HUES48 (cell line): ENCODE measurements at regions not wholly inside any gene's neighbourhood (a gene's known extent, or its start where the extent isn't known, plus 50 kb on each side); places are given as distances from the start of the nearest gene placed in this dataset.

ENCODE experiments used
- H3K27ac ChIP-seq: one replicate; pipeline ENCODE4 v1.7.0; 2013; ENCODE audit warnings: low read depth, low read length, inconsistent platforms
- H3K27me3 ChIP-seq: 2 replicates; pipeline ENCODE4 v1.6.1; 2013; ENCODE audit warnings: mild to moderate bottlenecking, low read length; ENCODE audit not compliant: control insufficient read depth, insufficient read depth
- H3K36me3 ChIP-seq: 2 replicates; pipeline ENCODE4 v1.6.1; 2013; ENCODE audit warnings: low read length; ENCODE audit not compliant: control insufficient read depth, insufficient read depth
- H3K4me1 ChIP-seq: 2 replicates; pipeline ENCODE4 v1.6.1; 2013; ENCODE audit warnings: mild to moderate bottlenecking, low read length; ENCODE audit not compliant: control insufficient read depth, insufficient read depth
- H3K4me3 ChIP-seq: 2 replicates; pipeline ENCODE4 v1.5.1; 2013; ENCODE audit warnings: mild to moderate bottlenecking, low read depth, low read length
- H3K9ac ChIP-seq: 2 replicates; pipeline ENCODE4 v1.6.1; 2013; ENCODE audit warnings: mild to moderate bottlenecking, low read depth, low read length, moderate library complexity
- H3K9me3 ChIP-seq: 2 replicates; pipeline ENCODE4 v1.6.1; 2013; ENCODE audit warnings: low read length; ENCODE audit not compliant: control insufficient read depth, insufficient read depth

DNA sequence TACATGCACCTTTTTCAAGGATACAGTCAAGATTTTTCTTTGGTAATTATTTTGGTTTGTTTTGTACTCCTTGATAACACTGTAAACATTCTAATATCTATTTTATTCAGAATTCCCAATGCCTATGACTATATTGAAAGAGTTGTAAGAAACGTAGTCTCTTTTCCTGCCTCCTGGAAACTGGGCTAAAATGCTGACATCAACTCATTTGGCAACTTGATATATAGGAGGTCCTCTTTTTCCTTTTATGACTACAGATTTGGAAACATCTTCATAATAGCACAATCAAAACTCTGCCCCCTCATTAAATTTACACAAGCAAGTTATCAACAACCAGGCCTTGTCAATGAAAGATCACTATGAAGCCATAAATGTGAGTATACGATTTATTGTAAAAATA is 422.3 kb upstream of the PCDH15 start:
- no peak overlapping the region for H3K27ac ChIP-seq
- H3K4me3 ChIP-seq = no peak overlapping the region
- H3K36me3 ChIP-seq = no peaks in the 10 kb centered on the region
- no peak overlapping the region for H3K9ac ChIP-seq
- H3K27me3 ChIP-seq = no peaks in the 10 kb centered on the region
- H3K4me1 ChIP-seq = no peaks in the 10 kb centered on the region
- H3K9me3 ChIP-seq = no peaks in the 10 kb centered on the region

DNA sequence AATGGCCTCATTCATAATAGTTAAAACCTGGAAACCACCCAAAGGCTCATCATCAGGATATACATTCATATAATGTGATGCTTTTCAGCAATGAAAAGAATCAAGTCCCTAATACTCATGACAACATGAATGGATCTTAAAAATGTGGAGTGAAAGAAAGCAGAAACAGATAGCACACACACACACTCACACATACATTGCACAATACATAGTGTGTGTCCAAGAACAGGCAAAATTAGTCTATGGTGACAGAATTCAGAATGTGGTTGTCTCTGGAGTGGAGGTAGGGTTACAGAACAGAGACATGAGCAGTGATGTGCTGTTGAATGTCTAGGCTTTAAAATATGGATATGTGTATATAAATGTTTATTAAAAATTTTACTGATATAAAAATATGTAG is 419.9 kb upstream of the PCDH15 start:
- H3K4me3 ChIP-seq = no peak overlapping the region
- H3K9ac ChIP-seq = no peak overlapping the region
- no peak overlapping the region for H3K27ac ChIP-seq
- H3K27me3 ChIP-seq = no peaks in the 10 kb centered on the region
- no peaks in the 10 kb centered on the region for H3K9me3 ChIP-seq
- no peaks in the 10 kb centered on the region for H3K36me3 ChIP-seq
- no peaks in the 10 kb centered on the region for H3K4me1 ChIP-seq

DNA sequence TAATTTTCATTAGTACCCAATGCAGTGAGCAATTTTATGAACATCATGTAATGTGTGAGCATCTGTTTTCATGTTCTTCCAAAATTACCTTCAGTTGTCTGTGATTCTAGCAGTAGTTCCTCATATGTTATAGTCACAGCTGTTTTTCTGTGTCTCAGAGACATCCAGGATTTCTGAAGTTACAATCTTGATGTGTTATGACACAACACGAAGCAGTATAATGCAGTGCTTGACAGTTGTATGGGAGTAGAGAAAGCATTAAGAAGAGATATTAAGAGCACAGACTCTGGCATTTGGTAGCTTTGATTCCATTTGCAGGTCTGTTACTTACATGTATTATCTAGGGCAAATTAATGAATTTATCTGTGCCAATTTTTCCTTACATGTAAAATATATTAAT is 414.7 kb upstream of the PCDH15 start:
- H3K4me3 ChIP-seq = no peak overlapping the region
- H3K9ac ChIP-seq = no peak overlapping the region
- no peaks in the 10 kb centered on the region for H3K9me3 ChIP-seq
- H3K4me1 ChIP-seq = no peaks in the 10 kb centered on the region
- no peaks in the 10 kb centered on the region for H3K36me3 ChIP-seq
- H3K27ac ChIP-seq = no peak overlapping the region
- H3K27me3 ChIP-seq = no peaks in the 10 kb centered on the region

DNA sequence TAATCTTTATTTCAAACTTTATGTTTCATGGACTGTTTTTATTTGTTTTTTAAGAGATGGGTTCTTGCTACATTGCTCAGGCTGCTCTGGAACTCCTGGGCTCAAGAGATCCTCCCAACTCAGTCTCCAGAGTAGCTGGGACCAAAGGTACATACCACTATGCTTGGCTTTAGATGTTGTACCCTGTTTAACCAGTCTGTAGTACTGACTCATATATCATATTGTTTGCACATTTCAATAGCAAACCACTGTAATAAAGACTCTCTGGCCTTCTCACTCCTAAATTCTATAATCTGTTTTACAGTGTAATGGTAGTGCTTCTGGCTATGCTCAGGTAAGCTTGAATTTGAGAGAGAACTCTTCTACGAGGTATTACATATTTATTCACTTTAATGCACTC is 413.6 kb upstream of the PCDH15 start:
- no peaks in the 10 kb centered on the region for H3K9me3 ChIP-seq
- H3K4me1 ChIP-seq = no peaks in the 10 kb centered on the region
- no peak overlapping the region for H3K9ac ChIP-seq
- H3K36me3 ChIP-seq = no peaks in the 10 kb centered on the region
- no peaks in the 10 kb centered on the region for H3K27me3 ChIP-seq
- no peak overlapping the region for H3K27ac ChIP-seq
- no peak overlapping the region for H3K4me3 ChIP-seq

- H3K27ac ChIP-seq = no peak overlapping the region
- no peak overlapping the region for H3K4me3 ChIP-seq
- no peaks in the 10 kb centered on the region for H3K36me3 ChIP-seq
- H3K27me3 ChIP-seq = no peaks in the 10 kb centered on the region
- H3K4me1 ChIP-seq = no peaks in the 10 kb centered on the region
- H3K9ac ChIP-seq = no peak overlapping the region
- no peaks in the 10 kb centered on the region for H3K9me3 ChIP-seq
Measured at GRCh38 chr10:55212051-55212450, 411.0 kb upstream of the PCDH15 start.

DNA sequence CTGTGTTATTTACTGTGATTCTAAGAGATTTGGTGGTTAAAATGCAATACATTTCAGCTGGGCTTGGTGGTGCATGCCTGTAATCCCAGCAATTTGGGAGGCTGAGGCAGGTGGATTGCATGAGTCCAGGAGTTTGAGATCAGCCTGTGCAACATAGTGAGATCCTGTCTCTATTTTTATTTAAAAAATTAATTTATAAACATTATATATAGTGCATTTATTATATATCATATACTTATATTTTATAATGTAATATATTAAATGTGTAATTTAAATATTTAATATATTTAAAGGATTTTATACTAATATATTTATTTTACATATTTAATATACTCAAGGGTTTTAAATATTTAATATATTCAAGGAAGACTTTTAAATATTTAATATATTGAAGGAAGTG is 402.8 kb upstream of the PCDH15 start:
- no peaks in the 10 kb centered on the region; the same call in 1 of the 2 replicates for H3K9me3 ChIP-seq
- H3K27me3 ChIP-seq = no peaks in the 10 kb centered on the region
- no peaks in the 10 kb centered on the region for H3K4me1 ChIP-seq
- no peak overlapping the region for H3K9ac ChIP-seq
- no peaks in the 10 kb centered on the region for H3K36me3 ChIP-seq
- no peak overlapping the region for H3K4me3 ChIP-seq
- H3K27ac ChIP-seq = no peak overlapping the region

- no peaks in the 10 kb centered on the region; the same call in 1 of the 2 replicates for H3K9me3 ChIP-seq
- no peaks in the 10 kb centered on the region for H3K36me3 ChIP-seq
- H3K27ac ChIP-seq = no peak overlapping the region
- no peaks in the 10 kb centered on the region for H3K4me1 ChIP-seq
- no peaks in the 10 kb centered on the region for H3K27me3 ChIP-seq
- no peak overlapping the region for H3K9ac ChIP-seq
- H3K4me3 ChIP-seq = no peak overlapping the region
Measured at GRCh38 chr10:55203319-55203718, 402.3 kb upstream of the PCDH15 start.

DNA sequence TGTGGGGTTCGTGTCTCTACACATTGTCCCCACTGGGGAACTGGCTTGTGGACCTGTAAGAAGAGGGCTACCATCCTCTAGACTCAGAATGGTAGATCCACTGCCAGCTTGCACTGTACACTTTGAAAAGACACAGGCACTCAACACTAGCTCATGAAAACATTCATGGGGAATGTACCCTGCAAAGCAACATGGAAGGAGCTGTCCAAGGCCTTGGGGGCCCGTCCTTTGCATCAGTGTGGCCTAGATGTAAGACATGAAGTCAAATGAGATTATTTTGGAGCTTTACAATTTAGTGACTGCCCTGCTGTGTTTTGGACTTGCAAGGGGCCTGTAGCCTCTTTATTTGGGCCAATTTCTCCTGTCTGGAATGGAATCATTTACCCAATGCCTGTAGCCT is 399.0 kb upstream of the PCDH15 start:
- Histone ChIP-seq H3K36me3 (no peaks in the 10 kb centered on the region), H3K4me3 (no peak overlapping the region), H3K4me1 (no peaks in the 10 kb centered on the region), H3K9me3 (no peaks in the 10 kb centered on the region; the same call in 1 of the 2 replicates), H3K27ac (no peak overlapping the region), H3K27me3 (no peaks in the 10 kb centered on the region), H3K9ac (no peak overlapping the region)

DNA sequence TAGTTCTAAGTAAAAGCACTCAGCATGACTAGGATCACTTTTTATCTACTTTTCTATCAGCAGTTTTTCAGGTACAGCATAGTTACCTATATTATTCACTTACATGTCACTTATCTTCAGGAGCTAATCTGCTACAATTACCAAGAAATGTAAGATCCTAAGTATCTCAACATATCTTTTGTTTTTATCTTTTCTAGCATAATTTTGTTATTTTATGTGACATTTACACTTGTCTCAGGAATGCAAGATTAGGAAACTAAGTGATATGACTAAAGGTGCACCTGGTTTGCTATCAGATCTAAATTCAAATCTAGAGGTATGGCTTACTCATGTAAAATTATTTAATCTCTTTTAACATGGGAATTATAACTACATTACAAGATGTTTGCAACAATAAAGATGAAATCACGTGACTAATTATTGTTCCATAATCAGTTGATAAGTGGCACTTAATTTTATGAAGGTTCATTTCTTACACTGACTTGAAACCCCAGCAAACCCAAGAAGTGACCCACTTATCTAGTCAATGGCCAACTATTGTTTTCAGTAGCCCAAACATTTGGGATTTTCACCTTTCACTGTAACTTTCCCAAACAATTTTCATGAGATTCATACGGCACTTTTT is 390.3 kb upstream of the PCDH15 start:
- Histone ChIP-seq H3K4me3 (no peak overlapping the region), H3K36me3 (no peaks in the 10 kb centered on the region), H3K27ac (no peak overlapping the region), H3K27me3 (no peaks in the 10 kb centered on the region), H3K9ac (no peak overlapping the region), H3K4me1 (no peaks in the 10 kb centered on the region), H3K9me3 (no peaks in the 10 kb centered on the region)

- Histone ChIP-seq H3K9me3 (0 out of 2 replicates have a peak, but pooled peaks cover 5% of the 10 kb centered on the region), H3K9ac (no peak overlapping the region), H3K4me3 (no peak overlapping the region), H3K36me3 (no peaks in the 10 kb centered on the region), H3K27me3 (no peaks in the 10 kb centered on the region), H3K27ac (no peak overlapping the region), H3K4me1 (no peaks in the 10 kb centered on the region)
Measured at GRCh38 chr10:55183993-55184392, 383.0 kb upstream of the PCDH15 start.

- 0 out of 2 replicates have a peak, but pooled peaks cover 5% of the 10 kb centered on the region for H3K9me3 ChIP-seq
- H3K4me1 ChIP-seq = no peaks in the 10 kb centered on the region
- no peak overlapping the region for H3K4me3 ChIP-seq
- H3K9ac ChIP-seq = no peak overlapping the region
- no peaks in the 10 kb centered on the region for H3K36me3 ChIP-seq
- H3K27me3 ChIP-seq = no peaks in the 10 kb centered on the region
- no peak overlapping the region for H3K27ac ChIP-seq
Measured at GRCh38 chr10:55180357-55180756, 379.3 kb upstream of the PCDH15 start.
